ENCODE measurements at regions not wholly inside any gene's neighbourhood (a gene's known extent, or its start where the extent isn't known, plus 50 kb on each side); places are given as distances from the start of the nearest gene placed in this dataset.

- TF ChIP-seq POLR2AphosphoS5 (IDR thresholded peaks at IDR 0.05) = peak in 1 of 2 donors; percentile 37
- no peak for TF ChIP-seq CTCF (IDR thresholded peaks at IDR 0.05)
Observed at GRCh38 chr2:150586858-150587257, 99.4 kb upstream of the RND3 start.

Measured in esophagus muscularis mucosa (tissue), 3 donors.